ENCODE measurements at regions not wholly inside any gene's neighbourhood (a gene's known extent, or its start where the extent isn't known, plus 50 kb on each side); places are given as distances from the start of the nearest gene placed in this dataset.

DNA sequence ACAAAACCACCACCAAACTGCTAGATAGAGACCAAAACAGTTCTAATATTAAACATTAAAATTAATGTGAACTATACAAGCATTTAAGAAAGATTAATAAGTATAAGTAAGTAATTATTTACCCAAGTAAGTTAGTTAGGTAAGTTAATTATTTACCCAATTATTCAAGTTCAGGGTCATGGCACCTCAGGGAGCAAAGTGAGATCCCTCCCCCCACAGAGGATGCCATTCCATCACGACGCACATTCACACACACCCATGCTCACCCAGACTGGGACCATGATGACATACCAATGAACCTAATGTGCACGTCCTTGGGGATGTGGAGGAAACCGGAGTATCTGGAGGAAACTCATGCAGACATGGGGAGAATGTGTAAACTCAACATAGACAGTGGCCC lies 229.1 kb downstream of the NR2F2 start:
- TF ChIP-seq, protein P1, sequence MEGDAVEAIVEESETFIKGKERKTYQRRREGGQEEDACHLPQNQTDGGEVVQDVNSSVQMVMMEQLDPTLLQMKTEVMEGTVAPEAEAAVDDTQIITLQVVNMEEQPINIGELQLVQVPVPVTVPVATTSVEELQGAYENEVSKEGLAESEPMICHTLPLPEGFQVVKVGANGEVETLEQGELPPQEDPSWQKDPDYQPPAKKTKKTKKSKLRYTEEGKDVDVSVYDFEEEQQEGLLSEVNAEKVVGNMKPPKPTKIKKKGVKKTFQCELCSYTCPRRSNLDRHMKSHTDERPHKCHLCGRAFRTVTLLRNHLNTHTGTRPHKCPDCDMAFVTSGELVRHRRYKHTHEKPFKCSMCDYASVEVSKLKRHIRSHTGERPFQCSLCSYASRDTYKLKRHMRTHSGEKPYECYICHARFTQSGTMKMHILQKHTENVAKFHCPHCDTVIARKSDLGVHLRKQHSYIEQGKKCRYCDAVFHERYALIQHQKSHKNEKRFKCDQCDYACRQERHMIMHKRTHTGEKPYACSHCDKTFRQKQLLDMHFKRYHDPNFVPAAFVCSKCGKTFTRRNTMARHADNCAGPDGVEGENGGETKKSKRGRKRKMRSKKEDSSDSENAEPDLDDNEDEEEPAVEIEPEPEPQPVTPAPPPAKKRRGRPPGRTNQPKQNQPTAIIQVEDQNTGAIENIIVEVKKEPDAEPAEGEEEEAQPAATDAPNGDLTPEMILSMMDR (IDR thresholded peaks at IDR 0.05; ENCODE audit: low read depth, low read length) = no peak
- no peak for DNase-seq (ENCODE audit: extremely low read depth, low read depth)

DNA sequence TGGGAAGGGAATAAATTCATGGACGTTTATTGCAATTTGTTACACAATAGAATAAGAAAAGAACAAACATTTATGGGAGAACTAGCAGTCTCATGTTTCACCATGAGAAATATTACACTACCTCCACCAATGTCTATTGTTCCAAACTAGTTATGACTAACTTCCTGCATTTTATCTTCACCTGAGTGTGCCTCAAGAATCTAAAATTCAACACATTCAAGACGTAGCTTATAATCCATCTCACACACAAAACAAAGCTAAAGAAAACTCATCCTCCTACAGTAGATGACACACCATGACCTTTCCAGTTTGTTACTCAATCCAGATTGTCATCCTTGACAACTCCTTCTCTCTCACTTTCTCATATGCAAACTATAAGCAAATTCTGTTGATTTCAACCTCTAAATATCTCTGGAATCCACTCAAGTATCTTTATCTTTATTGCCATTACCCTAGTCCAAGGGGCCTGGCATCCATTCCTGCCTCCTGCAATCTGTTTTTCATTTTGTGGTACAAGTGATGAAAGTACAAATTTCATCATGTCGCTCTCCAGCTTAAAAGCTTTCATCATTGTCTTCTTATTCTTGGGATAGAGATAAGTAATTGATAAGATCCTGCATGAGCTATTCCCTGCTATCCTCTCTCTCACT lies 229.9 kb downstream of the NR2F2 start:
- TF ChIP-seq, protein P1 (IDR thresholded peaks at IDR 0.05; ENCODE audit: low read depth, low read length) = no peak
- DNase-seq (ENCODE audit: extremely low read depth, low read depth) = no peak

DNA sequence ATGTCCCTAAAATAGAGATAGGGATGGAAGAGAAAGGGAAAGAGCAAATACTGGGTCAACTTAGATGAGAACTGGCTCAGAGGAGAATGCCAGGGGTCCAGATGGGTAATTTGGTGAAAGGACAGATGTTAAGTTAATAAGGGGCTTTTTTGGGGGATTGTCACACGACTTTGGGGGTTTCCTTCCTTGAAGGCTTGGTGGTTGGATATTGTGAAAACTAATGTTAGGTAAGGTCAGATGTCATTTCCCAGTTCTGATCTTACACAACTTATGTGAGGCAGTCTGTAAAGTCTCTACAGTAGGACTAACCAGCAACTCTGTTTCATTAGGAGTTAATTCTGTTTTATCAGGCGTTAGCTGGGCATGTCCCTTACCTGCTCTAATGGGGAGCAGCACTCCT lies 231.1 kb downstream of the NR2F2 start:
- TF ChIP-seq, protein P1 (IDR thresholded peaks at IDR 0.05; ENCODE audit: low read depth, low read length) = no peak
- DNase-seq (ENCODE audit: extremely low read depth, low read depth) = no peak

DNA sequence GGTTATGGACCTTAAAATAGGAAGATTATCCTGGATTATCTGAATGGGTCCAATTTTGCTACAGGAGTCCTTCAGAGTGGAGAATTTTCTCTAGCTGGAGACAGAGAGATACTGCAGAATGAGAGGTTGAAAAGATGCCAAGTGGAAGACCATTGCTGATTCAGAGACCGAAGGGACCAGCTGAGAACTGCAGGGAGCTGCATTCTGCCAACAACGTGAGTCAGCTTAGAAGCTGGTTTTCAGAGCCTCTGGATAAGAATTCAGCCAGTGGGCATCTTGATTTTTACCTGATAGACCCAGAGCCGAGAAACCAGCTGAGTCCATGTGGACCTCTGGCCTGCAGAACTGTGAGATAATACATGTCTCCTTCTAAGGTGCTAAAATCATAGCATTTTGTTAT lies 234.0 kb downstream of the NR2F2 start:
- DNase-seq (ENCODE audit: extremely low read depth, low read depth) = no peak
- TF ChIP-seq, protein P1 (IDR thresholded peaks at IDR 0.05; ENCODE audit: low read depth, low read length) = no peak

DNA sequence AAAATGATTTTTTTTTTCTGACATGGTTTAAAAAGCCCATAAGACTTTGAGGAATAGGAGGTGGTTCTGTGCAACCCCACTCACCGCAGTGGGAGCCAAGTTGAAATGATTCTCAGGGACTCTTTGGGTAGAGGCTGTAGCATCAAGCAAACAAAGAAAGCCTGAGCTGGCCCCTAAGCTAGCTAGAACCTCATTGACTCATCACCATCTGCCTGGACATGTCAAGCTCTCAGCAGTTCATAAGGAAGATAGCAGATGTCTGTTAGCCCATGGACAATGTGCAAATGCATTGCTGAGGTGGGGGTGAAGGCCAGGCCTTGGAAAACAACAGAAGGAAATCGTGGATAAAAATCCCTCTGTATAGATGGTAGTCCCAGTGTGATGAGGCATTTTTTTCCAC lies 234.8 kb downstream of the NR2F2 start:
- TF ChIP-seq, protein P1 (IDR thresholded peaks at IDR 0.05; ENCODE audit: low read depth, low read length) = no peak
- DNase-seq (ENCODE audit: extremely low read depth, low read depth) = no peak

DNA sequence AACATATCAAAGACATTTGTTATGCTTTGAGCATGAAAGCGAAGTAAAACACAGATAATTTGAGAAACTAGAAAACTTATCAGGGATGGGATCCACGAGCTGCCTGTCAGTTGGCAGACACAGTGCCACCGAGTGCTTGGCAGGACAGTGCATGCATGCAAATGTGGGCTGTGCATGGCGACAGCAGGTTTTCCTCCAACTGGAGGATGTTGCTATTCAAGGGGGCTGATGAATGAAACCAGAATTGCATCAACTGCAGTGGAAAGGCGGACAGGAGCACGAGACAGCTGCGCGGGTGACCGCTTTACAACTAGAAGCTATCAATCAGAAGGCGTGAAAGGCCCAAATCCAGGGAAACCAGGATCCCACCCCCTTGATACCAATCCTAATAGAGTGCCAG lies 244.3 kb downstream of the NR2F2 start:
- TF ChIP-seq, protein P1 (IDR thresholded peaks at IDR 0.05; ENCODE audit: low read depth, low read length) = no peak
- no peak for DNase-seq (ENCODE audit: extremely low read depth, low read depth)

DNA sequence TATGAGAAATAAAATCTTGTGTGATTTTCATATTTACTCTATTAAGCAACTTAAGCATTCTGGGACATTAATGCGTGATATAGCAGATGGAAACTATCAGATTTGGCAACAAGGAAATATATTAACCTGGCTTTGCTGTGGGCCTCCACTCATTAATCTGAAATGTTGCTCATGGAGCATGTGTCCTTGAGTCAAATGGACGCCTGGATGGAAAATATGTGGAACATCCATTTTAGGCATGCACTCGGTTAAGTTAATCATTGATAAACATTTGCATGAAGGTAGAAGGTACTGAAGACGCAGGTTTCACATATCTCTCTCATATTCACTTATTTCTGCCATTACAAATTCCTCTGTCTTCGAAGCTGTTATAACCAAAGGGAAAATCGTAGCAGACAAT lies 246.1 kb downstream of the NR2F2 start:
- TF ChIP-seq, protein P1 (IDR thresholded peaks at IDR 0.05; ENCODE audit: low read depth, low read length) = no peak
- no peak for DNase-seq (ENCODE audit: extremely low read depth, low read depth)

All from AG09319 (cell line).